ENCODE measurements at regions not wholly inside any gene's neighbourhood (a gene's known extent, or its start where the extent isn't known, plus 50 kb on each side); places are given as distances from the start of the nearest gene placed in this dataset.
A peak's percentile ranks its signal among the peaks of the same experiment; 100 is the strongest.

- in situ Hi-C loops (cut with HindIII; ENCODE audit: low pct_unique_long_range_greater_than_20kb, low sequenced_read_pairs), result no loop called here
- TF ChIP-seq JUND (IDR thresholded peaks at IDR 0.05; ENCODE audit: low read depth), result no peak
- no peak for DNase-seq (ENCODE audit: low read depth in 1 of 2, low spot score in 1 of 2)
Observed at GRCh38 chr12:95607642-95608041, 56.4 kb upstream of the USP44 start.

- in situ Hi-C loops (cut with HindIII; ENCODE audit: low pct_unique_long_range_greater_than_20kb, low sequenced_read_pairs), result no loop called here
- no peak for TF ChIP-seq JUND (IDR thresholded peaks at IDR 0.05; ENCODE audit: low read depth)
- DNase-seq (ENCODE audit: low read depth in 1 of 2, low spot score in 1 of 2), result no peak
Observed at GRCh38 chr12:95605875-95606274, 54.6 kb upstream of the USP44 start.

GRCh38 chr12:95605087-95605486 is 53.8 kb upstream of the USP44 start:
- in situ Hi-C loops (cut with HindIII; ENCODE audit: low pct_unique_long_range_greater_than_20kb, low sequenced_read_pairs), result no loop called here
- no peak for TF ChIP-seq JUND (IDR thresholded peaks at IDR 0.05; ENCODE audit: low read depth)
- DNase-seq (ENCODE audit: low read depth in 1 of 2, low spot score in 1 of 2), result peak in 1 of 2 experiments; percentile 56

GRCh38 chr12:95603351-95604145 is 52.3 kb upstream of the USP44 start:
- DNase-seq (ENCODE audit: low read depth in 1 of 2, low spot score in 1 of 2), result no peak
- TF ChIP-seq JUND (IDR thresholded peaks at IDR 0.05; ENCODE audit: low read depth), result no peak
- in situ Hi-C loops (cut with HindIII; ENCODE audit: low pct_unique_long_range_greater_than_20kb, low sequenced_read_pairs), result no loop called here

- in situ Hi-C loops (cut with HindIII; ENCODE audit: low pct_unique_long_range_greater_than_20kb, low sequenced_read_pairs), result no loop called here
- TF ChIP-seq JUND (IDR thresholded peaks at IDR 0.05; ENCODE audit: low read depth), result no peak
- DNase-seq (ENCODE audit: low read depth in 1 of 2, low spot score in 1 of 2), result no peak
Observed at GRCh38 chr12:95601091-95601961, 50.0 kb upstream of the USP44 start.

Measured in T47D (cell line).